Brain microvascular endothelial cell (primary cell): ENCODE measurements at regions not wholly inside any gene's neighbourhood (a gene's known extent, or its start where the extent isn't known, plus 50 kb on each side); places are given as distances from the start of the nearest gene placed in this dataset.

Source experiments
- DNase-seq: peaks from one replicate; pipeline ENCODE4 v3.0.0-alpha.2; 2020
- H3K27ac ChIP-seq: fragments of 250-450 bp; sonication (Bioruptor Pico); 2 replicates; pipeline ENCODE4 v1.5.1; 2020; ENCODE audit warnings: mild to moderate bottlenecking, moderate library complexity
- H3K27me3 ChIP-seq: fragments of 250-450 bp; sonication (Bioruptor Pico); replicated peaks from 2 replicates; pipeline ENCODE4 v1.5.1; 2020; ENCODE audit warnings: mild to moderate bottlenecking
- H3K36me3 ChIP-seq: fragments of 250-450 bp; sonication (Bioruptor Pico); replicated peaks from 2 replicates; pipeline ENCODE4 v1.5.1; 2020; ENCODE audit warnings: mild to moderate bottlenecking
- H3K4me3 ChIP-seq: 2 replicates; pipeline ENCODE4 v1.5.1; 2011; ENCODE audit warnings: low read depth, mild to moderate bottlenecking, control low read depth, low read length, moderate library complexity
- in situ Hi-C: cut with HindIII; loops from 2 replicates; pipeline ENCODE4 v1.10.0; 2017; ENCODE audit warnings: low sequenced_read_pairs, low pct_ligation_motif_present
- TF ChIP-seq, protein P1 (sequence below): IDR thresholded peaks from 2 replicates; pipeline ENCODE4 v1.5.1; 2011; ENCODE audit warnings: low read depth, mild to moderate bottlenecking, moderate library complexity, low read length, control low read depth, inconsistent platforms; ENCODE audit errors: missing control alignments

DNA sequence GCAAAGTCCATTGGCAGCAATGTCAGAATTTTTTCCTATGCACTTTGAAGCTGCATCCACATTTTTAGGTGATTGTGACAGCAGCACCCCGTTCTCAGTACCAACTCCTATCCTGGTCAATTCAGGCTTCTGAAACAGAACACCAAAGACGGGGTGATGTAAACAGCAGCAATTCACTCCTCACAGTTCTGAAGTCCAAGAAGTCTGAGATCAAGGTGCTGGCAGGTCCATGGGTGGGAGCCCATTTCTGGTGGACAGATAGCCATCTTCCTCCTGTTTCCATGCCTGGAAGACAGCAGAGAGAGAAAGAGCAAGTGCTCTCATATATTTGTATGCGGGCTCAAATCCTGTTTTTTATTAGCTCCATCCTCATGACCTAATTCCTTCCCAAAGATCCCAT, 471.2 kb downstream of the BRD1 start:
- in situ Hi-C loops, result no loop called here
- no peak for DNase-seq
- Histone ChIP-seq H3K27me3 (no peaks in the 10 kb centered on the region), H3K4me3 (no peak overlapping the region), H3K36me3 (no peaks in the 10 kb centered on the region), H3K27ac (no peak overlapping the region)
- TF ChIP-seq, protein P1, sequence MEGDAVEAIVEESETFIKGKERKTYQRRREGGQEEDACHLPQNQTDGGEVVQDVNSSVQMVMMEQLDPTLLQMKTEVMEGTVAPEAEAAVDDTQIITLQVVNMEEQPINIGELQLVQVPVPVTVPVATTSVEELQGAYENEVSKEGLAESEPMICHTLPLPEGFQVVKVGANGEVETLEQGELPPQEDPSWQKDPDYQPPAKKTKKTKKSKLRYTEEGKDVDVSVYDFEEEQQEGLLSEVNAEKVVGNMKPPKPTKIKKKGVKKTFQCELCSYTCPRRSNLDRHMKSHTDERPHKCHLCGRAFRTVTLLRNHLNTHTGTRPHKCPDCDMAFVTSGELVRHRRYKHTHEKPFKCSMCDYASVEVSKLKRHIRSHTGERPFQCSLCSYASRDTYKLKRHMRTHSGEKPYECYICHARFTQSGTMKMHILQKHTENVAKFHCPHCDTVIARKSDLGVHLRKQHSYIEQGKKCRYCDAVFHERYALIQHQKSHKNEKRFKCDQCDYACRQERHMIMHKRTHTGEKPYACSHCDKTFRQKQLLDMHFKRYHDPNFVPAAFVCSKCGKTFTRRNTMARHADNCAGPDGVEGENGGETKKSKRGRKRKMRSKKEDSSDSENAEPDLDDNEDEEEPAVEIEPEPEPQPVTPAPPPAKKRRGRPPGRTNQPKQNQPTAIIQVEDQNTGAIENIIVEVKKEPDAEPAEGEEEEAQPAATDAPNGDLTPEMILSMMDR, result no peak

DNA sequence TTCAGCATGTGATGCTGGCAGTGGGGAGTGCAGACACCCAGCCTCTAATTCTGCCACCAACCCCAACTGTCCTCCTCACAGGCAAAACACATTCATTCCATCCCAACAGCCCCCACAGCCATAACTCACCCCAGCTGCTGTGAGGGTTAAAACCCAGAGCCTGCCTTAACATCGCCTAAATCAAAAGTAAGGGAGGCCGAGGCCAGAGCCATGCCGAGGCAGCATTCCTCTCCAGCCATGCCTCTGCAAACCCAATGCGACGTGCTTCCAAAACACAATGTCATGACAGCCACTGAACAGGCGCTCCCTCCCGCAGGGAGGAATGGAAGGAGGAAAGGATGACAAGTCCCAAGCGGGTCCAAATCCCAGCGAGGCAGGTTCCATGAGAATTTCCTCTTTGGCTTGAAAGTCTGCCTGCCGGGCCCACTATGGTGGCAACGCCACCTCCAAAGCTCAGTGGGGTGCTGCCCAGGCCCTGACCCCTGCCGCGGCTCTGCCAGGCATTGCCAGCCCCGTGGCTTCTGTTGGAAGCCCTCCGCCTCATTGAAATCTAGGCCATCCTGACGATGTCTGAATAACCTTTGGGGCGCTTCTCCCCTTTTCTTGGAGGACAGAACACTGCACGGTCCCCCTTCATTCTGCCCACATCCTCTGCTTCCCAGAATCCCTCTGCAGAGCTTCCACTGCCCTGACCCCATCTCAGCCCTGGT, 472.3 kb downstream of the BRD1 start:
- Histone ChIP-seq H3K27me3 (no peaks in the 10 kb centered on the region), H3K4me3 (no peak overlapping the region), H3K27ac (no peak overlapping the region), H3K36me3 (no peaks in the 10 kb centered on the region)
- DNase-seq, result no peak
- TF ChIP-seq, protein P1, result no peak
- in situ Hi-C loops, result no loop called here

DNA sequence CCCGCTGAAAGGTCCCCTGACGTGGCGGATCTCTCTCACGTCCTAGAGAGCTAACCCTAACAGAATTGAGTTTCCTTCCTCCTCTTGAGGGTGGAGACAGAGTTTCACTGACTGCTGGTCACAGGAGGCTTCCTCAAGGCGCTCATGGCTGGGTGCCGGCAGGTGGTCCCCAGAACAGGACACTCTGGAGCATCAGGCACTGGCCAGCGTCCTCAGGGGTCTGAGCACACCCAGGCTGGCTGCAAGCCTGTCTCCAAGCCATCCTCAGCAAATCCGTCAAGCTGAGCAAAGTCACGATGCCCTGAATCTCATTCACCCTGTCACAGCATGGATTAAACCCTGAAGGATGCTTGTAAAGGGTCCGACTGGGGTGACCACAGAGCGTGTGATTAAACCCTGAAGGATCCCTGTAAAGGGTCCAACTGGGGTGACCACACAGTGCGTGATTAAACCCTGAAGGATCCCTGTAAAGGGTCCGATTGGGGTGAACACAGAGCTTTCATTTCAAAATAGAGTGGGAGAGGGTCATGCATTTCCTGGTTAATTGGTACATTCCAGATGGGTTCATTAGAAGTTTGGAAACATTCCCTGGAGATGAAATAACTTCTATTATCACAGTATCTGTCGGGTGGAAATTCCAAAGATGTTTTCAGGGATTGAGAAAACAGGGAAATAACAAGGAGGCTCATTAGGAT, 473.0 kb downstream of the BRD1 start:
- TF ChIP-seq, protein P1, result no peak
- H3K27ac ChIP-seq, result no peak overlapping the region
- no peaks in the 10 kb centered on the region for H3K27me3 ChIP-seq
- in situ Hi-C loops, result no loop called here
- DNase-seq, result no peak
- H3K4me3 ChIP-seq, result no peak overlapping the region
- no peaks in the 10 kb centered on the region for H3K36me3 ChIP-seq

DNA sequence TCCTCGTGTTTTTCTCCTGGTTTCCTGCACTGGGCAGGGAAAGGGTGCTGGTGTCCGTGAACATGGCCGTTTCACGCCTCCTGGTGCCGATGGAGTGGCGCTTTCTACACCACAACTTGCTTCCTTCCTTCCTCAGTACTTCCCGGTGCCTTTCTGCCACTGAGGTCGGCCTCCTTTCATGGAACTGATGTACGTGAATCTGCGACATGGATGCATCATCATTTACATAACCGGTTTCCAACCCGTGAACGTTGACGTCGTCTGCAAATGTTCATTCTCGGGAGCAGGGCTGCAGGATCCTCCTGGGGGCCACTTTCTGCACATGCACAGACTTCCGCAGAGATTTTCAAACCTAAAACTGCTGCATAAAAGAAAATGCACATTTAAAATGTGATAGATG, 474.4 kb downstream of the BRD1 start:
- Histone ChIP-seq H3K36me3 (no peaks in the 10 kb centered on the region), H3K27ac (no peak overlapping the region), H3K4me3 (no peak overlapping the region), H3K27me3 (no peaks in the 10 kb centered on the region)
- no peak for DNase-seq
- TF ChIP-seq, protein P1, result no peak
- in situ Hi-C loops, result no loop called here

DNA sequence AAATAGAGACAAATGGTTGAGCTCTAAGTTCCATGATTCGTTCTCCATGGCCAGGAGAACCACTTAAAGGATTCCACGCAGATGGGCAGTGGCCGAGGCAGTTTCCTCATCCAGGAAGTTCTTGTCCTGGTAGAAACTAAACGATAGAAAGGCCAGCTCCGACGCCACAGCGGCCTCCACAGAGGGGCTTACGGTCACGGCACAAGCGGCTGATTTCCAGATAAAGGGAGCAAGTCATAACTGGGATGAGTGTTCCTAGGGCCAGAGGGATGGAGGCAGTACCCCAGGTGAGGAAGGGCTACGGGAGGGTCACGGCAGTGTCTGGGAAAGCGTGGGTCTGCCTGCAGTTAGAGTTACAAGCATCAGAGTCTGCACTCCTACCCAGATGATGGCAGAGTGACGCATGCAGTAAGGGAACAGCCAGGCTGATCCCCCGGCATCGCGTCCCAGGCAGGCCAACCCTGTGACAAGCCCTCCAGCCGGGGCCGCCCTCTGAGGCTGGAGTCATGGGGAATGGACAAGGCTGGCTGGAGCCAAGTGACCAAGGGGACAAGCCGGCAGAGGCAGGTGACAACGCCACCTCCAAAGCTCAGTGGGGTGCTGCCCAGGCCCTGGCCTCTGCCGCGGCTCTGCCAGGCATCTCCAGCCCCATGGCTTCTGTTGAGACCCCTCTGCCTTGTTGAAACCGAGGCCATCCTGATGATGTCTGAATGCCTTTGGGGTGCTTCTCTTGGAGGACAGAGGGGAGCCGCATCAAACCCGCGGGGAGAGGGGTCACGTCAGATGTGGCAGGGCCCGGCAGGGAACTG, 475.1 kb downstream of the BRD1 start:
- no peaks in the 10 kb centered on the region for H3K36me3 ChIP-seq
- in situ Hi-C loops, result no loop called here
- H3K27me3 ChIP-seq, result no peaks in the 10 kb centered on the region
- TF ChIP-seq, protein P1, result no peak
- no peak for DNase-seq
- H3K27ac ChIP-seq, result no peak overlapping the region
- no peak overlapping the region for H3K4me3 ChIP-seq
